ENCODE measurements at regions not wholly inside any gene's neighbourhood (a gene's known extent, or its start where the extent isn't known, plus 50 kb on each side); places are given as distances from the start of the nearest gene placed in this dataset.
A peak's percentile ranks its signal among the peaks of the same experiment; 100 is the strongest.
"Not testable (repeated sequence)": the region's sequence is repeated elsewhere in the genome, so short reads cannot be mapped to it uniquely, and the experiment has no call there.

DNA sequence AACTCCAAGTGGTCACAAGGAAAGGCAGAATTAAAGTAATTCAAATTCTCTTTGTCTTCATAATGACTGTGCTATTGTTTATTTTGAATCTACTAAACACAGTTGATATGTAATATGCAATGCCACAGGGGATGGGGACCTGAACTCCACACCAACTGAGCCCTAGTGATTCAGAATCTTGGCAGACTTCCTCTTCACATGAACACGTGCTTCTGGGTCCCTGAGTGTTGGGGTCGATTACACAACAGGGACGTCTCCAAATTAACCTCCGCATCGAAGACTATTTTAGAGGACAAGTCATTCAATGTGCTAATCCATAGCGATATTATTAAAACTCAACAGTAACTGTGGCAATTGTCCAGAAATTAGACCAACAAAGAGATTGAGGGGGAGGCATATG, 95.3 kb upstream of the CARD11 start:
- TF ChIP-seq, protein P1, sequence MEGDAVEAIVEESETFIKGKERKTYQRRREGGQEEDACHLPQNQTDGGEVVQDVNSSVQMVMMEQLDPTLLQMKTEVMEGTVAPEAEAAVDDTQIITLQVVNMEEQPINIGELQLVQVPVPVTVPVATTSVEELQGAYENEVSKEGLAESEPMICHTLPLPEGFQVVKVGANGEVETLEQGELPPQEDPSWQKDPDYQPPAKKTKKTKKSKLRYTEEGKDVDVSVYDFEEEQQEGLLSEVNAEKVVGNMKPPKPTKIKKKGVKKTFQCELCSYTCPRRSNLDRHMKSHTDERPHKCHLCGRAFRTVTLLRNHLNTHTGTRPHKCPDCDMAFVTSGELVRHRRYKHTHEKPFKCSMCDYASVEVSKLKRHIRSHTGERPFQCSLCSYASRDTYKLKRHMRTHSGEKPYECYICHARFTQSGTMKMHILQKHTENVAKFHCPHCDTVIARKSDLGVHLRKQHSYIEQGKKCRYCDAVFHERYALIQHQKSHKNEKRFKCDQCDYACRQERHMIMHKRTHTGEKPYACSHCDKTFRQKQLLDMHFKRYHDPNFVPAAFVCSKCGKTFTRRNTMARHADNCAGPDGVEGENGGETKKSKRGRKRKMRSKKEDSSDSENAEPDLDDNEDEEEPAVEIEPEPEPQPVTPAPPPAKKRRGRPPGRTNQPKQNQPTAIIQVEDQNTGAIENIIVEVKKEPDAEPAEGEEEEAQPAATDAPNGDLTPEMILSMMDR (conservative IDR thresholded peaks at IDR 0.05): no peak
- Mint-ChIP-seq H3K4me1 (ENCODE audit: unreplicated experiment) (peaks cover 3% of the 10 kb centered on the region), H3K4me3 (no peak overlapping the region), H3K9me3 (peaks cover 5% of the 10 kb centered on the region), H3K27ac (no peak overlapping the region), H3K36me3 (no peaks in the 10 kb centered on the region), H3K27me3 (peaks cover 3% of the 10 kb centered on the region)
- no peak for DNase-seq (ENCODE audit: extremely low spot score, unreplicated experiment)

DNA sequence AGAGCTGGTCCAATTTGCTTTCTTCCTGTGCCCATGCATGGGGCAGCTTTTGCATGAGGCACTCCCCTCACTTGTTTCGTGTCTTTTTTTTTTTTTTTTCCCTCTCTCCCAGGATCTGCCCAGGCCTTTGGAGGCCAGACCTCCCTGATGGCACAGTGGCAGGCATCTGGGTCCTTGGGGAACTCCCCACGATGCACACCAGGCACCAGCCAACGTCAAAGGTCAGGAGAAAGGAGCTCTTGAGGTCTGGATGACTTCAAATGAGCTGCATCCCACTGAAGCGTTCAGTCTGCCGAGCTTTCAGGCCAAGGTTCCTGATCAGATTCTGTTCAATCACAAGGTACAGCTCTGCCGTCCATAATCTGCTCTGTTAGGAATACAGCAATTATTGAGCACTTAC, 97.2 kb upstream of the CARD11 start:
- H3K4me3 Mint-ChIP-seq: no peak overlapping the region
- peaks cover 3% of the 10 kb centered on the region for H3K27me3 Mint-ChIP-seq
- H3K9me3 Mint-ChIP-seq: peaks cover 5% of the 10 kb centered on the region

DNA sequence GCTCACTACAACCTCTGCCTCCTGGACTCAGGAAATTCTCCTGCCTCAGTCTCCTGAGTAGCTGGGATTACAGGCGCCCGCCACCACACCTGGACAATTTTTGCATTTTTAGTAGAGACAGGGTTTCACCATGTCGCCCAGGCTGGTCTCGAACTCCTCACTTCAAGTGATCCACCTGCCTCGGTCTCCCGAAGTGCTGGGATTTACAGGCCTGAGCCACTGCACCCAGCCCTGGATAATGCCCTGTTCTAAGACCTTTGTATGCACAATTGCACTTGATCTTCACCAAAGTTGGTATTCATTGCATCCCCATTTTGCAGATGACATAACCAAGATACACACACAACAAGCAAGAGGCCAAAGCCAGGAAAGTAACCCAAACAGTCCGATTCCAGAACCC, 97.7 kb upstream of the CARD11 start:
- H3K27me3 Mint-ChIP-seq: peaks cover 3% of the 10 kb centered on the region
- no peak overlapping the region for H3K4me3 Mint-ChIP-seq
- peaks cover 9% of the 10 kb centered on the region for H3K4me1 Mint-ChIP-seq (ENCODE audit: unreplicated experiment)
- TF ChIP-seq, protein P1 (conservative IDR thresholded peaks at IDR 0.05): no peak
- no peaks in the 10 kb centered on the region for H3K36me3 Mint-ChIP-seq
- peaks cover 5% of the 10 kb centered on the region for H3K9me3 Mint-ChIP-seq
- no peak for DNase-seq (ENCODE audit: extremely low spot score, unreplicated experiment)
- H3K27ac Mint-ChIP-seq: no peak overlapping the region

More for the DNA sequence above, 97.2 kb upstream of the CARD11 start:
- no peak for DNase-seq (ENCODE audit: extremely low spot score, unreplicated experiment)
- TF ChIP-seq, protein P1 (conservative IDR thresholded peaks at IDR 0.05): no peak
- Mint-ChIP-seq H3K36me3 (no peaks in the 10 kb centered on the region), H3K4me1 (ENCODE audit: unreplicated experiment) (peaks cover 8% of the 10 kb centered on the region), H3K27ac (no peak overlapping the region)

DNA sequence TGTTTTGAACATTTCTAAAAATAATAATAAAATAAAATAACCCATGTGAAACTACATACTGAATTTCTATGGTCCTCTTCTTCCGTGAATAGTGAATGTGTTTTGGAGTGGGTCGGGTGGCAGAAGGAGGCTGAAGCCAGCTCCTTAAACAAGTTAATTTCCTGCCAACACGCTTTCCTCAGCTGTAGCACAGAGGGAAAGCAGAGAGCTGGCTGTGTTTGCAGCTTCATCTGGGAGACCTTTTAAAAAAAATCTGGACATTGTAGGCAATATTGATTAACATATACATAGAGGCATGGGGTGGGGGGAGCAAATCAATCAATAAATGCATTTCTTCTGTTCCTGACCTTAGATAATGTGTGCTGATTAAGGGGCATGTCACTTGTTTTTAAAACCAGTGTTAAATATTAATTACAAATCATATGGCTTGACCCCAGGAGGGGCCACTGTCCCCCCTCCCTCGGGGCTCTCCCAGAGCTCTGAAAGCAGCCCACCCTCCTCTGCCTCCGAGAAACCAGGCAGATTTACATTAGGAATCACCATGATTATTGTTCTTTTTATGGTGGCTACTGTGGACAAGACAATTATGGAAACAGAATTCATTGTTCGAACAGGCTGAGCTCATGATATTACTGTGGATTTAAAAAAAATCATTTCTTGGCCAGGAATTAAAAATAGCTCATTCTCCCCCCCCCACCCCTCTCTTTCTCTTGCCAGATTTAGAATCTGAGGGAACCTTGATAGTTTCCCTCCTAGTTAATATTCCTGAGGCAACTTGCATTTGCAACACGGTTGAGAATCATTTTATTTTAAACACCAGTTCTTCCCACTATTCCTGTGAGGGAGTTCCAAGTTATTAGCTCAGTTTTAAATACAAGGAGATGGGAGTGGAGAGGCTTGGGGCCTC, 100.5 kb upstream of the CARD11 start:
- Mint-ChIP-seq H3K9me3 (no peaks in the 10 kb centered on the region), H3K4me1 (ENCODE audit: unreplicated experiment) (peaks cover 13% of the 10 kb centered on the region), H3K36me3 (no peaks in the 10 kb centered on the region), H3K27me3 (peaks cover 3% of the 10 kb centered on the region), H3K27ac (no peak overlapping the region), H3K4me3 (no peak overlapping the region)
- no peak for DNase-seq (ENCODE audit: extremely low spot score, unreplicated experiment)
- TF ChIP-seq, protein P1 (conservative IDR thresholded peaks at IDR 0.05): no peak

GRCh38 chr7:3144776-3145125, 101.1 kb upstream of the CARD11 start:
- not testable (repeated sequence) for H3K9me3 Mint-ChIP-seq, H3K27ac Mint-ChIP-seq, H3K4me3 Mint-ChIP-seq, H3K27me3 Mint-ChIP-seq, H3K36me3 Mint-ChIP-seq
- DNase-seq (ENCODE audit: extremely low spot score, unreplicated experiment): peak; percentile 22
- H3K4me1 Mint-ChIP-seq (ENCODE audit: unreplicated experiment): peaks cover 13% of the 10 kb centered on the region

GRCh38 chr7:3146571-3147226, 103.0 kb upstream of the CARD11 start:
- Mint-ChIP-seq H3K4me3 (no peak overlapping the region), H3K4me1 (ENCODE audit: unreplicated experiment) (peaks cover 13% of the 10 kb centered on the region), H3K27ac (no peak overlapping the region), H3K36me3 (no peaks in the 10 kb centered on the region), H3K9me3 (no peaks in the 10 kb centered on the region), H3K27me3 (peaks cover 3% of the 10 kb centered on the region)
- TF ChIP-seq, protein P1 (conservative IDR thresholded peaks at IDR 0.05): no peak
- DNase-seq (ENCODE audit: extremely low spot score, unreplicated experiment): peak; percentile 31

- DNase-seq (ENCODE audit: extremely low spot score, unreplicated experiment); H3K4me3 Mint-ChIP-seq; H3K27me3 Mint-ChIP-seq; H3K27ac Mint-ChIP-seq; H3K36me3 Mint-ChIP-seq; H3K9me3 Mint-ChIP-seq: not testable (repeated sequence)
- peaks cover 14% of the 10 kb centered on the region for H3K4me1 Mint-ChIP-seq (ENCODE audit: unreplicated experiment)
These were observed 104.8 kb upstream of the CARD11 start for GRCh38 chr7:3148471-3148870.
